Neural cell (in vitro differentiated cells): ENCODE measurements at regions not wholly inside any gene's neighbourhood (a gene's known extent, or its start where the extent isn't known, plus 50 kb on each side); places are given as distances from the start of the nearest gene placed in this dataset.

Source experiments
- CTCF ChIP-seq: fragments of 450-650 bp; IDR thresholded peaks from 2 replicates; pipeline ENCODE4 v1.5.1; 2014; ENCODE audit warnings: antibody characterized with exemption, mild to moderate bottlenecking, moderate library complexity; ENCODE audit not compliant: poor library complexity, severe bottlenecking
- EZH2 ChIP-seq: fragments of 200-600, 300-800 bp; shearing (Covaris generic), sonication (generic); IDR thresholded peaks from 2 replicates; pipeline ENCODE4 v1.6.1; 2014; ENCODE audit warnings: antibody characterized with exemption, low read length, borderline replicate concordance, mild to moderate bottlenecking; ENCODE audit not compliant: insufficient read depth, poor library complexity, severe bottlenecking
- RAD21 ChIP-seq: fragments of 450-650 bp; conservative IDR thresholded peaks from 2 replicates; pipeline ENCODE4 v1.6.1; 2014; ENCODE audit warnings: antibody characterized with exemption, mild to moderate bottlenecking, moderate library complexity
- SMC3 ChIP-seq: fragments of 450-650 bp; conservative IDR thresholded peaks from 2 replicates; pipeline ENCODE4 v1.6.1; 2014; ENCODE audit warnings: antibody characterized with exemption, mild to moderate bottlenecking, moderate library complexity; ENCODE audit not compliant: poor library complexity

GRCh38 chr9:22288661-22289060, 158.0 kb upstream of the DMRTA1 start:
- TF ChIP-seq CTCF (no peak), EZH2 (no peak), SMC3 (no peak), RAD21 (no peak)
